HEK293T (cell line): ENCODE measurements at regions not wholly inside any gene's neighbourhood (a gene's known extent, or its start where the extent isn't known, plus 50 kb on each side); places are given as distances from the start of the nearest gene placed in this dataset.

ENCODE experiments used
- BHLHE40 ChIP-seq: fragments of 450-650 bp; IDR thresholded peaks from 2 replicates; pipeline ENCODE4 v1.6.1; 2016; ENCODE audit warnings: mild to moderate bottlenecking, moderate library complexity, borderline replicate concordance
- SP1 ChIP-seq: fragments of 450-650 bp; IDR thresholded peaks from 2 replicates; pipeline ENCODE4 v1.6.1; 2017
- TARDBP ChIP-seq: fragments of 450-650 bp; IDR thresholded peaks from 2 replicates; pipeline ENCODE4 v1.6.1; 2016

DNA sequence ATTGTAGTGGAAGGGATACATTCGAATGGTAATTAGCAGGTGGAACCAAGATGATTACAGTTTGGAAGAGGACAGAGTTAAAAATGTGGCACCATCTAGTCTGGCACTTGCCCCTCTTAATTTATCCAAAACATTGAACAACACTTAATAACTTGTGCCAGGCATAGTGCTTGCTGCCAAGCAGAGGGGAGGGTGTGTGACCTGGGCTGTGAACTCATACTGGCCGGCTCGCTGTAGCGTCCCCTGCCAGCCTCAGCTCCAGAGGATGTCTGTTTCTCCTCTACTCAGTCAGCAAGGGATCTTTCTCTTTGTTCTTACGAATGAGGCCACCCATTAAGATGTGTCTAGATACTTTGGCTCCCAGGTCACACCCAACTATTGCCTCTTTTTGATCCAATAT, 179.4 kb upstream of the INHBA start:
- TF ChIP-seq SP1 (no peak), BHLHE40 (no peak), TARDBP (no peak)
